Aorta (tissue), 5 donors: ENCODE measurements at regions not wholly inside any gene's neighbourhood (a gene's known extent, or its start where the extent isn't known, plus 50 kb on each side); places are given as distances from the start of the nearest gene placed in this dataset.

Experiments
- ATAC-seq: fragments of 200-7000 bp; cut with Tn5 transposase; one replicate; pipeline ENCODE4 v1.9.1; 2022; ENCODE audit warnings: moderate library complexity; ENCODE audit not compliant: low FRiP score
- DNase-seq, 2 donors: peaks; one replicate each; pipeline ENCODE4 v3.0.0-alpha.2; 2020
- H3K27ac ChIP-seq, 2 donors: one replicate each; pipeline ENCODE4 v1.5.1; 2013; ENCODE audit warnings: low read length in 2 of 2, mild to moderate bottlenecking in 2 of 2, moderate library complexity in 2 of 2, control low read depth in 1 of 2, inconsistent platforms in 1 of 2, low read depth in 1 of 2
- H3K27me3 ChIP-seq, 2 donors: one replicate each; pipeline ENCODE4 v1.6.1; 2013; ENCODE audit warnings: control low read depth in 1 of 2, low read length in 1 of 2, mild to moderate bottlenecking in 1 of 2, moderate library complexity in 1 of 2; ENCODE audit not compliant: insufficient read depth in 2 of 2, control insufficient read depth in 1 of 2
- H3K36me3 ChIP-seq, 2 donors: one replicate each; pipeline ENCODE4 v1.6.1; 2013; ENCODE audit warnings: control low read depth in 1 of 2, low read length in 1 of 2, mild to moderate bottlenecking in 1 of 2; ENCODE audit not compliant: insufficient read depth in 2 of 2, control insufficient read depth in 1 of 2
- H3K4me1 ChIP-seq, 2 donors: one replicate each; pipeline ENCODE4 v1.6.1; 2013; ENCODE audit warnings: low read length in 2 of 2, control low read depth in 1 of 2, mild to moderate bottlenecking in 1 of 2, moderate library complexity in 1 of 2; ENCODE audit not compliant: insufficient read depth in 2 of 2, control insufficient read depth in 1 of 2
- H3K4me3 ChIP-seq, 2 donors: one replicate each; pipeline ENCODE4 v1.5.1; 2013; ENCODE audit warnings: low read length in 2 of 2, control low read depth in 1 of 2, mild to moderate bottlenecking in 1 of 2
- H3K9me3 ChIP-seq: one replicate; pipeline ENCODE4 v1.6.1; 2013; ENCODE audit warnings: mild to moderate bottlenecking, low read length; ENCODE audit not compliant: control insufficient read depth
- WGBS, 2 donors: extraction: QIAGEN DNeasy Blood & Tissue Kit; methylation state at CpG; one replicate each; pipeline ENCODE4 v1.1.7; 2013; 5-methylcytosine and 5-hydroxymethylcytosine counted together
- intact Hi-C, 2 donors: fragments of 100-400 bp; cut with DNase I; formaldehyde crosslinking; loops; one replicate each; pipeline versions ENCODE4 v1.14.2 to v1.15.0; 2022
- donor health status: healthy with polysubstance abuse.
- donor health status: Bipolar disorder and iron deficiency.
- donor health status: DM: no; HTN: no; CAD: no.
- donor health status: DM: no; HTN: no; CAD: no.
- donor health status: DM: yes; HTN: yes; CAD: no.

DNA sequence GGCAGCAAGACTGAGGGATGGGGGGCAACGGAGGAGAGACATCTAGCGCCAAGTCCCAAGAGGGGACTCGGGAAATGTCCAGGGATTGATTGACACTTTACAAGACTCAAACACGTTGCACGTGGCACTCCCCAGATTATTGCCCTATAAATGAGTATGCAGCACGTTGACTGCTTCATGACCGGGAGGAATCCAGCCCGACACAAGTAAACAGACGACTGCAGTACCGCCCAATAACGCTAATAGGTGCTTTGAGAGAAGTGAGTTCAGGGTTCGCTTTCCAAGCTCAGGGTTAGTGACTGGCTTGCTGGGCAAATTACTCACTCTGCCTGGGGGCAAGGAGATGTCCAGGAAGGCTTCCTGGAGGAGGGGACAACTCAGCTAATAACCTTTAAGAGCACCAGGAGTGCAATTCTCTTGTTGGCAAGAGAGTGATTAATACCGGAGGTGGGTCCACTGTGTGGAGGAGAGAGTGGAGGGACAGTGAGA, 73.3 kb upstream of the MYL10 start:
- Histone ChIP-seq H3K27ac (no peak overlapping the region), H3K36me3 (no peaks in the 10 kb centered on the region), H3K27me3 (peaks cover 0 to 3% of the 10 kb centered on the region in 2 donors), H3K9me3 (no peaks in the 10 kb centered on the region), H3K4me3 (no peak overlapping the region), H3K4me1 (no peaks in the 10 kb centered on the region)
- DNase-seq (no peak), ATAC-seq (no peak)
- intact Hi-C loops, result no loop called here
- 37 to 42% methylated on average over 13 of the region's 13 CpGs for WGBS, 2 donors

DNA sequence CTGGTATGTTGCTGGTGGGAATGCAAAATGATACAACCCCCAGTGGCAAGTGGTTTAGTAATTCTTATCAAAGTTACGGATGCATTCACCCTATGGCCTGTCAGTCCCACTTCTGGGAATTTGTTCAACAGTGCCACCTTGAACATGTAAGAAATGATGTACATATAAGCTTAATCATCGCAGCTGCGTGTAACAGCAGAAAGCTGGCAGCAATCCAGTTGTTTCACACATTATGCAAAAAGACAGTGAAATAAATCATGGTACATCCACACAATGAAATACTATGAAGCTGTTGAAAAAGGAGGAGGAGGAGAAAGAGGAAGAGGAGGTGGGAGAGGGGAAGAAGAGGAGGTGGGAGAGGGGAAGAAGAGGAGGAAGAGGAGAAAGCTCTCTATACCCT, 76.2 kb upstream of the MYL10 start:
- 67 to 74% methylated on average over 3 of the region's 3 CpGs for WGBS, 2 donors
- H3K4me3 ChIP-seq, result no peak overlapping the region

DNA sequence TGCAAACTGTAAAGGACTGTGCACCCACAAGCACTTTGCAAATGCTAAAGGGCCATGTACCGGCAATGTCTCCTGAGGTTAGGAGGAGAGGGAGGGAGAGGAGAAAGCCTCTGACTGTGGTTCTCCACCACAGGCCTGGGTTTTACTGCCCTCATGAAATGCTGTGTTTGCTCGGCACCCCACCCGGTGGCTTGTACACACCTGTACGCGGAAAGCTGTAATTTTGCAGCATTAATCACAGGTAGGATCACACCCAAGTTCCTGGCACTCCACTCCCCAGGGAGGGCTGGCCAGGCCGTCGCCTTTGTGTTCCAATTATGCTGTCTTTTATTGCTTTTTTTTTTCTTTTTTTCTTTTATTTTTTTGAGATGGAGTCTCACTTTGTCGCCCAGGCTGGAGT, 78.5 kb upstream of the MYL10 start:
- Histone ChIP-seq H3K27me3 (peaks cover 0 to 3% of the 10 kb centered on the region in 2 donors), H3K4me3 (no peak overlapping the region), H3K27ac (no peak overlapping the region), H3K9me3 (no peaks in the 10 kb centered on the region), H3K4me1 (no peaks in the 10 kb centered on the region), H3K36me3 (no peaks in the 10 kb centered on the region)
- intact Hi-C loops, result no loop called here
- DNase-seq, result no peak
- WGBS, 2 donors, result 78 to 85% methylated on average over 8 of the region's 8 CpGs
- no peak for ATAC-seq

More for the DNA sequence above, 76.2 kb upstream of the MYL10 start:
- Histone ChIP-seq H3K4me1 (no peaks in the 10 kb centered on the region), H3K27me3 (peaks cover 0 to 3% of the 10 kb centered on the region in 2 donors), H3K36me3 (no peaks in the 10 kb centered on the region), H3K9me3 (no peaks in the 10 kb centered on the region), H3K27ac (no peak overlapping the region)
- DNase-seq, result no peak
- no peak for ATAC-seq
- intact Hi-C loops, result no loop called here

DNA sequence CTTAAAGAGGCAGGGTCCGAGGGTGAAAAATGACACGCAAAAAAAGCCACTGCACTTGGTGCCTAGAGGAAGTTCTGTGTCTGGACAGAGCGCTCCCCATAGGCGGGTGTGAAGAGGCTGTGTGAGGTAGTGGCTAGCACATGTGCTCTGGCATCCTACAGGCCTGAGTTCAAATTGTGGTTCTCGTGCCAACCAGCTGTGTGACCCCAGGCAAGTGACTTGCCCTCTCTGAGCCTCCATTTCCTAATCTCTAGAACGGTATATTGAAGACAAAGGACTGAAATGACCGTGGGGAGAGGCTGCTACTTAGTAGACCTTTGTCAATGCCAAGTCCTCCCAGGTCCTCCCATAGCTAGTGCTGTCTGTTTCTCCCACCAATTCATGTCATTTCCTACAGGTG, 79.1 kb upstream of the MYL10 start:
- WGBS, 2 donors, result 80 to 84% methylated on average over 7 of the region's 7 CpGs
- Histone ChIP-seq H3K4me3 (no peak overlapping the region), H3K9me3 (no peaks in the 10 kb centered on the region), H3K4me1 (no peaks in the 10 kb centered on the region), H3K27me3 (peaks cover 0 to 3% of the 10 kb centered on the region in 2 donors), H3K36me3 (no peaks in the 10 kb centered on the region), H3K27ac (no peak overlapping the region)
- ATAC-seq (no peak), DNase-seq (no peak)
- intact Hi-C loops, result no loop called here

DNA sequence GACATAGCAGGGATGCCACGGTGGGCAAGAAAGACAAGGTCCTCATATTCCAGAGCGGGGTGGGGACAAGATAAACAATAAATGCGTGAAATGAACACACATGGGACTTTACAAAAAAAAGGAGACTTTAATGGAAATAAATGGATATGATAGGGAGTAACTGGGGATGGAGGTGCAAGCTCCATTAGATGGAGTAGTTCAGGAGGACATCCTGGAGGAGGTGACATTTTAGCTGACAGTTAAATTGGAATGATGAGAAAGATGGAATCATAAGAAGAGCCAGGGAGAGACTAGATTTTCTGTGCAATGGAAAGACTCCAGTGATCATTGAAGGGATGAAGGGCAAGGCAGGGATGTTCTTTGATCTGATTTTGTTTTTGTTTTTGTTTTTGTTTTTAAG, 83.6 kb upstream of the MYL10 start:
- Histone ChIP-seq H3K9me3 (no peaks in the 10 kb centered on the region), H3K4me3 (no peak overlapping the region), H3K27me3 (no peaks in the 10 kb centered on the region), H3K27ac (no peak overlapping the region), H3K36me3 (no peaks in the 10 kb centered on the region), H3K4me1 (no peaks in the 10 kb centered on the region)
- ATAC-seq (no peak), DNase-seq (no peak)
- intact Hi-C loops, result no loop called here
- WGBS, 2 donors, result 81 to 91% methylated on average over 3 of the region's 3 CpGs

DNA sequence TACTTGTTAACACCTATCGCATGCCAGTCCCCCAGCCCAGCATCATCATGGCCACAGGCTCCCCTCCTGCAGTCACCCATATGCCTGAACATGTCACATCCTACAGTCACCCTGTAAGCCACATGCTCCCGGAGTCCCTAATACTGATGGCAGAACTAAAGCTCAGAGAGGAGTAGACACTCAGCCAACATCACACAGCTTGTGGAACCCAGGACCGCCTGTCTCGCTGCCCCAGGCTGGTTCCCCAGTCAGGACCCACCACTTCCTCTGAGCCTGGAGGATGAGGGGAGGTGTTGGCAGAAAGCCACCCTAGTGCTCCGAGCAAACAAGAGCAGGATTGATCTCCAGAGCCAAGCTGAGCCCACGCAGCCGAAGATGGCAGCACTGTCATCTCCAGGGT, 85.0 kb upstream of the MYL10 start:
- 84 to 91% methylated on average over 7 of the region's 7 CpGs for whole genome bisulfite sequencing, 2 donors
- Histone ChIP-seq H3K36me3 (no peaks in the 10 kb centered on the region), H3K27ac (no peak overlapping the region), H3K4me3 (no peak overlapping the region), H3K27me3 (no peaks in the 10 kb centered on the region), H3K4me1 (no peaks in the 10 kb centered on the region), H3K9me3 (no peaks in the 10 kb centered on the region)
- ATAC-seq (no peak), DNase-seq (no peak)
- intact Hi-C loops, result no loop called here

DNA sequence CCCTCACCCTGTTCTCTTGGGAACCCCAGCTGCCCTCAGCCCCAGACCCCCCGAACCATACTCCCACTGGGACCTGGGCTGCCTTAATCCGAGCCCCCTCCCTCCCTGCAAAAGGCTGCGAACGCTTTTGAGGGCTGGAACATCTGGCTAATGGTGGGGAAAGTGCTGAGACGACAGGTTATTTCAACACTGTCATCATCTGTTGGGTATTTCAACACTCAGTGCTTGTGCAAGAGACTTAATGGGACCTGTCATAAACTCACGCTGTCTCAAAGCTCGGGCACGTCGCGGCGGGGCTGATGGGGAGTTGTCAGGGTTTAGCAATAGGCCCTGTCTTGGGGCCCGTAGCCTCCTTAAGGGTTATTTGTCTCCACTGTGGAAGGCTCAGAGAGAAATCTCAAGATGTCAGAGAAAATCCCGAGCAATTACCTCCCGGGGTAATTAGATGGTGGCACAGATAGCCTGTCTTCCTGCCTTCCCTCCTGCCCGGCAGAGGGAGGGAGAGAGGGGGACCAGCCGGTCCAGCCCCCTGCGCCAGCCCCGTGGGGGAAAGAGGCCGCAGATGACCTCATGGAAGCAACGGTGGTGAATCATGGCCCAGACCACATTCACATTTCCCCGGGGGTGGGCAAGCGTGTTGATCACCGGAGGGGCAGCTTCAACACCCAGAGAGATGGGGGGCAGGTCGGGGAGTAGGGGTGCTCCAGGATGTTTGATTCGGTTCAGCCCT, 88.7 kb upstream of the MYL10 start:
- H3K4me1 ChIP-seq, result no peaks in the 10 kb centered on the region
- peak; percentile 81 to 84 for DNase-seq
- no peak overlapping the region for H3K27ac ChIP-seq
- whole genome bisulfite sequencing, 2 donors, result 63 to 74% methylated on average over 25 of the region's 25 CpGs
- intact Hi-C loops, result no loop called here
- H3K36me3 ChIP-seq, result no peaks in the 10 kb centered on the region
- no peak overlapping the region for H3K4me3 ChIP-seq
- peak; percentile 53 for ATAC-seq
- no peaks in the 10 kb centered on the region for H3K9me3 ChIP-seq
- no peaks in the 10 kb centered on the region for H3K27me3 ChIP-seq

DNA sequence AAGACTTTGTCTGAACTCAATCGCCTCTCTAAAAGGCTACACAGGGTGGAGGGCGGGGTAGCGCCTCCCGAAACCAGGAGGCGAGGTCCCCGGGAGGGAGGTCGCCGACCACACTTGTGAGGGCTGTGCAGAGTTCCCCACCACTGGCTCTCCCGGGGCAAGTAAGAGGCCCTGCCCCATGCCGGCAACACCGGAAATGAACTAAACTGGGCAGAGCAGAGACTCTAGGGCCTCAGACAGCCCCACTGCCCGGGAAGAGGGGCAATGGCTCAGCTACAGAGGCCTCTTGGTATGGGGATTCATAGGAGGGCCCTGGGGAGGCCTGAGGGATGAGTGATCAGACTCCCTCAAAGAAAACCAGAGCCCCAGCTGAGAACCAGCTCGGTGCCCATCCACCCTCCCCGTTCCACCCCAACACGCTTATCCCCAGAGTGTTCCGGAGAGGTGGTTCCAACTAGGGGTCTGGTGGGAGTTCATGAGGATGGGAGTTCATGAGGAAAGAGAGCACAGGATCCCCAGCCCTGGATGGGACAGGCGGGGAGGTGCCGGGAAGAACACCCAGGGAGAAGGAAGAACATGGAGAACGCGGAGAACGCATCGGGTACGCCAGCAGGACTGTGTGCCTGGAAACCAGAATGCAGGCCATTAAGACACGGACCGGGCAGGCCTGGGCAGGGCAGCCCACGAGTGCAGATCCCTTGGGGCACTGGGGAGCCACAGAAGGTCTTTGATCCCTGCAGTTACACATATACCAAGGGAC, 89.4 kb upstream of the MYL10 start:
- intact Hi-C loops, result no loop called here
- WGBS, 2 donors, result 89 to 90% methylated on average over 26 of the region's 26 CpGs
- H3K36me3 ChIP-seq, result no peaks in the 10 kb centered on the region

DNA sequence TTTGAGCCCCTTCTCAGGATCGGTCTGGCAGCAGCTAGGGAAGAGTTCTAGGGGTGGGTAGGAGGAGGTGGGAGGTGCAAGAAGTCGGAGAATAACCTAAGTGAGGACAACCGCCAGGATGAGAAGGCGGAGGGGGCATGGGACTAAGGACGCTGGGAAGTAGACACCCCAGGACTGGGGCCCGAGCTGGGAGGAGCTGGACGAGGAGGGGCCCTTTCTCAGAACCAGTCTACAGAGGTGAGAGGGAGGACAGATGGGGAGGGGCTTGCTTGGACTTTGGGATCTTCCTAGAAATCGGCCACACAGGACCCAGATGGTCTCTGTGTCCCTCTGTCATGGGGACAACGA, 90.0 kb upstream of the MYL10 start:
- Histone ChIP-seq H3K27me3 (no peaks in the 10 kb centered on the region), H3K4me3 (no peak overlapping the region), H3K4me1 (no peaks in the 10 kb centered on the region), H3K36me3 (no peaks in the 10 kb centered on the region), H3K9me3 (peaks cover 2% of the 10 kb centered on the region), H3K27ac (no peak overlapping the region)
- DNase-seq (no peak), ATAC-seq (no peak)
- intact Hi-C loops, result no loop called here
- WGBS, 2 donors, result 88% methylated on average over 9 of the region's 9 CpGs

More for the DNA sequence above, 89.4 kb upstream of the MYL10 start:
- Histone ChIP-seq H3K4me3 (no peak overlapping the region), H3K27ac (no peak overlapping the region), H3K4me1 (no peaks in the 10 kb centered on the region), H3K27me3 (no peaks in the 10 kb centered on the region), H3K9me3 (no peaks in the 10 kb centered on the region)
- DNase-seq, result no peak
- ATAC-seq, result no peak
